GM12878 (cell line): ENCODE measurements at regions not wholly inside any gene's neighbourhood (a gene's known extent, or its start where the extent isn't known, plus 50 kb on each side); places are given as distances from the start of the nearest gene placed in this dataset.
A peak's percentile ranks its signal among the peaks of the same experiment; 100 is the strongest.

Source experiments
- ATAC-seq: fragments of 200-7000 bp; cut with Tn5 transposase; 3 replicates; pipeline ENCODE4 v1.9.1; 2020; ENCODE audit warnings: mild to moderate bottlenecking, moderate library complexity
- BruUV-seq: library from RNA; stranded (reverse); fragments of 400-500 nt; replicated peaks from 2 replicates; lab custom pipeline; 2021; lab: Mats Ljungman, UMichigan
- CTCF ChIA-PET: fragments of 300-600 bp; sonication (Branson Sonifier 250); formaldehyde crosslinking; extraction: SDS; loops from one replicate; lab custom pipeline; 2021; ENCODE audit warnings: inconsistent platforms; lab: Yijun Ruan, JAX
- POLR2A ChIA-PET: fragments of 350-600 bp; formaldehyde crosslinking; extraction: SDS; loops from one replicate; lab custom pipeline; 2021; ENCODE audit warnings: inconsistent platforms; lab: Charles Lee
- RAD21 ChIA-PET: fragments of 300-600 bp; sonication (Branson Sonifier 250); formaldehyde crosslinking; loops from one replicate; lab custom pipeline; 2023; ENCODE audit warnings: antibody characterized with exemption; ENCODE audit not compliant: unreplicated experiment; lab: Charles Lee
- SMC1A ChIA-PET: fragments of 300-600 bp; sonication (Branson Sonifier 250); formaldehyde crosslinking; loops from one replicate; lab custom pipeline; 2023; ENCODE audit not compliant: unreplicated experiment, uncharacterized antibody; lab: Charles Lee
- DNase-seq: peaks from one replicate; pipeline ENCODE4 v3.0.0-alpha.2; 2011; ENCODE audit warnings: low read depth, low spot score
- FAIRE-seq: peaks from 3 replicates; lab custom pipeline; 2011; peaks lifted over from hg19 to GRCh38; lab: Jason Lieb, UNC
- H2AFZ ChIP-seq: 2 replicates; pipeline ENCODE4 v1.6.0; 2011; ENCODE audit warnings: low read depth, low read length, control low read depth; ENCODE audit not compliant: control insufficient read depth
- H3K27ac ChIP-seq: 2 replicates; pipeline ENCODE4 v1.5.1; 2011; ENCODE audit warnings: control low read depth; ENCODE audit not compliant: control insufficient read depth, insufficient read depth
- H3K27me3 ChIP-seq, 2 experiments: replicated peaks in 1 of 2; 2 replicates each; pipeline versions ENCODE4 v1.6.0 to v1.6.1; 2011; ENCODE audit warnings: low read length in 1 of 2; ENCODE audit not compliant: control insufficient read depth in 2 of 2, insufficient read depth in 2 of 2
- H3K36me3 ChIP-seq, 2 experiments: 2 replicates each; pipeline ENCODE4 v1.5.1; 2011; ENCODE audit warnings: low read length in 1 of 2; ENCODE audit not compliant: control insufficient read depth in 2 of 2, insufficient read depth in 2 of 2
- H3K4me1 ChIP-seq: 2 replicates; pipeline ENCODE4 v1.6.1; 2011; ENCODE audit warnings: mild to moderate bottlenecking, low read length, moderate library complexity, mixed read lengths; ENCODE audit not compliant: control insufficient read depth, insufficient read depth
- H3K4me2 ChIP-seq: 2 replicates; pipeline ENCODE4 v1.6.0; 2011; ENCODE audit warnings: control low read depth; ENCODE audit not compliant: control insufficient read depth, insufficient read depth
- H3K4me3 ChIP-seq: fragments of 200-600 bp; sonication (generic); 2 replicates; pipeline ENCODE4 v1.5.1; 2016
- H3K79me2 ChIP-seq: 2 replicates; pipeline ENCODE4 v1.6.0; 2011; ENCODE audit warnings: low read length; ENCODE audit not compliant: control insufficient read depth, insufficient read depth
- H3K9ac ChIP-seq: 2 replicates; pipeline ENCODE4 v1.8.0; 2011; ENCODE audit warnings: low read length, control low read depth, mixed read lengths; ENCODE audit not compliant: control insufficient read depth, insufficient read depth
- H3K9me3 ChIP-seq: replicated peaks from 3 replicates; pipeline ENCODE4 v1.5.1; 2011; ENCODE audit warnings: mild to moderate bottlenecking, low read length; ENCODE audit not compliant: control insufficient read depth, insufficient read depth
- H4K20me1 ChIP-seq: 2 replicates; pipeline ENCODE4 v1.6.0; 2011; ENCODE audit not compliant: control insufficient read depth, insufficient read depth
- JUND ChIP-seq: IDR thresholded peaks from 2 replicates; pipeline ENCODE4 v1.6.1; 2012; ENCODE audit warnings: low read depth, mild to moderate bottlenecking, low read length, improper control_type of control experiment, moderate library complexity
- MEF2B ChIP-seq: fragments of 450-650 bp; IDR thresholded peaks from 2 replicates; pipeline ENCODE4 v1.6.1; 2018; ENCODE audit warnings: mild to moderate bottlenecking, moderate library complexity; ENCODE audit not compliant: partially characterized antibody, poor library complexity, severe bottlenecking
- NFXL1 ChIP-seq: fragments of 450-650 bp; IDR thresholded peaks from 2 replicates; pipeline ENCODE4 v1.6.1; 2017; ENCODE audit warnings: antibody characterized with exemption, mild to moderate bottlenecking, borderline replicate concordance
- NFYA ChIP-seq: IDR thresholded peaks from 2 replicates; pipeline ENCODE4 v1.6.1; 2011; ENCODE audit warnings: low read depth, mild to moderate bottlenecking, low read length, improper control_type of control experiment, borderline replicate concordance
- SMAD5 ChIP-seq: IDR thresholded peaks from 2 replicates; pipeline ENCODE4 v1.6.1; 2016; ENCODE audit warnings: antibody characterized with exemption, low read depth
- ZNF24 ChIP-seq: fragments of 450-650 bp; IDR thresholded peaks from 2 replicates; pipeline ENCODE4 v1.6.1; 2017; ENCODE audit warnings: antibody characterized with exemption, mild to moderate bottlenecking
- ZSCAN29 ChIP-seq: fragments of 450-650 bp; IDR thresholded peaks from 2 replicates; pipeline ENCODE4 v1.6.1; 2017; ENCODE audit warnings: mild to moderate bottlenecking, moderate library complexity
- WGBS: methylation state at CpG from one replicate; pipeline ENCODE4 v1.1.6; 2016; ENCODE audit warnings: low lambda C conversion rate; ENCODE audit not compliant: insufficient replicate concordance, insufficient coverage; ENCODE audit errors: missing lambda C conversion rate; 5-methylcytosine and 5-hydroxymethylcytosine counted together
- in situ Hi-C: fragments of 300-500 bp; cut with MboI; formaldehyde crosslinking; loops from 9 replicates; pipeline ENCODE4 v1.14.3; 2018; ENCODE audit warnings: mixed read lengths
- intact Hi-C: fragments of 100-400 bp; cut with micrococcal nuclease; formaldehyde crosslinking; loops from one replicate; pipeline ENCODE4 v1.14.2; 2022; ENCODE audit not compliant: unreplicated experiment

- Histone ChIP-seq H3K4me3 (no peak overlapping the region), H3K27me3 (no peaks in the 10 kb centered on the region; a peak in 1 of 4 replicates), H3K27ac (no peak overlapping the region), H3K4me1 (no peaks in the 10 kb centered on the region), H3K9ac (no peak overlapping the region), H2AFZ (no peak overlapping the region)
- 75% methylated on average over 2 of the region's 2 CpGs for WGBS
- no peak for DNase-seq
- SMC1A ChIA-PET: interaction anchor here (0.5 to 2.4 kb wide), 11 partner anchors 14 to 402 kb away, joined by 3 to 11 read pairs (median 3); partner anchors contain the start of gene GTF3C3
- RAD21 ChIA-PET: interaction anchor here (0.8 to 1.6 kb wide), 3 partner anchors 14 to 27 kb away, joined by 3 to 8 read pairs (median 3); no protein-coding TSS in a partner anchor
- POLR2A ChIA-PET: interaction anchor here (0.8 kb wide), 1 partner anchor 9 kb away, joined by 3 read pairs; no protein-coding TSS in a partner anchor
- intact Hi-C loops: no loop called here
- no TSS peak for BruUV-seq
- peak; percentile 37 for TF ChIP-seq MEF2B
- no peak for TF ChIP-seq SMAD5
- no peak for TF ChIP-seq JUND
- TF ChIP-seq, all 136 proteins: peak for 1
- H3K36me3 ChIP-seq: no peaks in the 10 kb centered on the region
- H3K79me2 ChIP-seq: no peaks in the 10 kb centered on the region
- H3K9me3 ChIP-seq: no peaks in the 10 kb centered on the region; the same call in 2 of the 3 replicates
- peak; percentile 51 for ATAC-seq
- CTCF ChIA-PET: interaction anchor here (1.0 to 1.7 kb wide), 8 partner anchors 9 to 278 kb away, joined by 3 to 6 read pairs (median 4); no protein-coding TSS in a partner anchor
- no peak overlapping the region for H3K4me2 ChIP-seq
- in situ Hi-C loops: no loop called here
- FAIRE-seq: peak; percentile 35
- no peaks in the 10 kb centered on the region for H4K20me1 ChIP-seq
Measured at GRCh38 chr2:196480653-196481323, 158.7 kb upstream of the CCDC150 start.

GRCh38 chr2:196481324-196481697 lies 158.2 kb upstream of the CCDC150 start:
- Histone ChIP-seq H4K20me1 (no peaks in the 10 kb centered on the region), H3K27ac (no peak overlapping the region), H2AFZ (no peak overlapping the region), H3K9me3 (no peaks in the 10 kb centered on the region; the same call in 2 of the 3 replicates), H3K4me3 (no peak overlapping the region), H3K4me1 (no peaks in the 10 kb centered on the region), H3K9ac (no peak overlapping the region), H3K79me2 (no peaks in the 10 kb centered on the region), H3K36me3 (no peaks in the 10 kb centered on the region), H3K27me3 (no peaks in the 10 kb centered on the region; a peak in 1 of 4 replicates), H3K4me2 (no peak overlapping the region)
- ATAC-seq (peak; percentile 44), DNase-seq (no peak), FAIRE-seq (no peak)
- CTCF ChIA-PET: interaction anchor here (1.0 to 1.7 kb wide), 8 partner anchors 9 to 278 kb away, joined by 3 to 6 read pairs (median 4); no protein-coding TSS in a partner anchor
- intact Hi-C loops: no loop called here
- in situ Hi-C loops: no loop called here
- BruUV-seq: no TSS peak
- SMC1A ChIA-PET: interaction anchor here (0.5 to 2.4 kb wide), 10 partner anchors 14 to 403 kb away, joined by 3 to 11 read pairs (median 3); partner anchors contain the start of gene GTF3C3
- RAD21 ChIA-PET: interaction anchor here (0.8 to 1.6 kb wide), 3 partner anchors 15 to 27 kb away, joined by 3 to 8 read pairs (median 3); no protein-coding TSS in a partner anchor
- POLR2A ChIA-PET: interaction anchor here (0.8 to 1.5 kb wide), 2 partner anchors 9 to 15 kb away, joined by 3 read pairs; no protein-coding TSS in a partner anchor
- WGBS: 3% methylated on average over 3 of the region's 3 CpGs
- TF ChIP-seq NFXL1 (no peak), NFYA (no peak), ZSCAN29 (no peak), ZNF24 (no peak)
